HCEC 1CT (cell line): ENCODE measurements at regions not wholly inside any gene's neighbourhood (a gene's known extent, or its start where the extent isn't known, plus 50 kb on each side); places are given as distances from the start of the nearest gene placed in this dataset.
"Not testable (repeated sequence)": the region's sequence is repeated elsewhere in the genome, so short reads cannot be mapped to it uniquely, and the experiment has no call there.

ENCODE experiments used
- DNase-seq: peaks from one replicate; pipeline ENCODE4 v3.0.0-alpha.2; 2017

- no peak for DNase-seq
Observed at GRCh38 chr16:86718118-86718517, 139.8 kb downstream of the FOXL1 start.

GRCh38 chr16:86722970-86723369, 144.6 kb downstream of the FOXL1 start:
- DNase-seq = no peak

GRCh38 chr16:86723689-86724088, 145.3 kb downstream of the FOXL1 start:
- no peak for DNase-seq

GRCh38 chr16:86725401-86725800, 147.1 kb downstream of the FOXL1 start:
- no peak for DNase-seq

GRCh38 chr16:86726340-86726739, 148.0 kb downstream of the FOXL1 start:
- DNase-seq = no peak

- DNase-seq = no peak
Observed at GRCh38 chr16:86727131-86727530, 148.8 kb downstream of the FOXL1 start.

- no peak for DNase-seq
Observed at GRCh38 chr16:86727632-86728031, 149.3 kb downstream of the FOXL1 start.

GRCh38 chr16:86729686-86730085, 151.3 kb downstream of the FOXL1 start:
- no peak for DNase-seq

- DNase-seq = no peak
Observed at GRCh38 chr16:86730086-86730485, 151.7 kb downstream of the FOXL1 start.

GRCh38 chr16:86730597-86730996, 152.2 kb downstream of the FOXL1 start:
- DNase-seq = no peak

- DNase-seq = no peak
Observed at GRCh38 chr16:86732621-86733295, 154.4 kb downstream of the FOXL1 start.

- no peak for DNase-seq
Observed at GRCh38 chr16:86733546-86734254, 155.4 kb downstream of the FOXL1 start.

- no peak for DNase-seq
Observed at GRCh38 chr16:86734543-86735460, 156.5 kb downstream of the FOXL1 start.

GRCh38 chr16:86735727-86736126, 157.4 kb downstream of the FOXL1 start:
- DNase-seq = no peak

GRCh38 chr16:86736502-86736901, 158.2 kb downstream of the FOXL1 start:
- DNase-seq = no peak

GRCh38 chr16:86737083-86737482, 158.7 kb downstream of the FOXL1 start:
- DNase-seq = no peak

GRCh38 chr16:86738322-86738721, 160.0 kb downstream of the FOXL1 start:
- not testable (repeated sequence) for DNase-seq

- no peak for DNase-seq
Observed at GRCh38 chr16:86739178-86739577, 160.8 kb downstream of the FOXL1 start.

GRCh38 chr16:86739808-86740207, 161.5 kb downstream of the FOXL1 start:
- no peak for DNase-seq

- DNase-seq = no peak
Observed at GRCh38 chr16:86740298-86740697, 161.9 kb downstream of the FOXL1 start.

GRCh38 chr16:86740906-86741799, 162.8 kb downstream of the FOXL1 start:
- peak; percentile 80 for DNase-seq

GRCh38 chr16:86747761-86748160, 169.4 kb downstream of the FOXL1 start:
- DNase-seq = no peak
